Stimulated activated CD8-positive, alpha-beta memory T cell treated with anti-CD3 and anti-CD28 coated beads, Interleukin-12 subunit alpha, Interleukin-12 subunit beta, amount 100 ng/mL, for 24 hours (primary cell): ENCODE measurements at regions not wholly inside any gene's neighbourhood (a gene's known extent, or its start where the extent isn't known, plus 50 kb on each side); places are given as distances from the start of the nearest gene placed in this dataset.

Source experiments
- DNase-seq: peaks from one replicate; pipeline ENCODE4 v3.0.0-alpha.2; 2020; ENCODE audit errors: extremely low read depth

GRCh38 chrX:39171686-39172085 is 370.4 kb downstream of the MID1IP1 start:
- DNase-seq, result no peak

GRCh38 chrX:39174241-39174771 is 373.0 kb downstream of the MID1IP1 start:
- no peak for DNase-seq

GRCh38 chrX:39174772-39175417 is 373.6 kb downstream of the MID1IP1 start:
- no peak for DNase-seq

GRCh38 chrX:39175418-39176057 is 374.3 kb downstream of the MID1IP1 start:
- no peak for DNase-seq

- DNase-seq, result no peak
These were observed 374.8 kb downstream of the MID1IP1 start for GRCh38 chrX:39176105-39176504.

- DNase-seq, result no peak
These were observed 388.2 kb downstream of the MID1IP1 start for GRCh38 chrX:39189431-39189830.

GRCh38 chrX:39194673-39195072 is 393.4 kb downstream of the MID1IP1 start:
- no peak for DNase-seq

GRCh38 chrX:39195156-39195555 is 393.9 kb downstream of the MID1IP1 start:
- no peak for DNase-seq

- DNase-seq, result no peak
These were observed 395.2 kb downstream of the MID1IP1 start for GRCh38 chrX:39196192-39197102.

- no peak for DNase-seq
These were observed 398.2 kb downstream of the MID1IP1 start for GRCh38 chrX:39199429-39199828.

- no peak for DNase-seq
These were observed 400.2 kb downstream of the MID1IP1 start for GRCh38 chrX:39201305-39201990.

GRCh38 chrX:39202641-39203040 is 401.4 kb downstream of the MID1IP1 start:
- DNase-seq, result no peak

GRCh38 chrX:39203427-39203826 is 402.2 kb downstream of the MID1IP1 start:
- no peak for DNase-seq

- DNase-seq, result no peak
These were observed 403.1 kb downstream of the MID1IP1 start for GRCh38 chrX:39204353-39204752.

GRCh38 chrX:39204945-39205344 is 403.7 kb downstream of the MID1IP1 start:
- no peak for DNase-seq

GRCh38 chrX:39205467-39205866 is 404.2 kb downstream of the MID1IP1 start:
- DNase-seq, result no peak

GRCh38 chrX:39206399-39207145 is 405.3 kb downstream of the MID1IP1 start:
- DNase-seq, result no peak

- DNase-seq, result no peak
These were observed 410.2 kb downstream of the MID1IP1 start for GRCh38 chrX:39211501-39211900.

GRCh38 chrX:39212456-39212855 is 411.2 kb downstream of the MID1IP1 start:
- no peak for DNase-seq

- no peak for DNase-seq
These were observed 413.3 kb downstream of the MID1IP1 start for GRCh38 chrX:39214387-39215126.
